HCT116 (cell line): ENCODE measurements at regions not wholly inside any gene's neighbourhood (a gene's known extent, or its start where the extent isn't known, plus 50 kb on each side); places are given as distances from the start of the nearest gene placed in this dataset.

Source experiments
- ATAC-seq: fragments of 200-7000 bp; cut with Tn5 transposase; 2 replicates; pipeline ENCODE4 v1.9.1; 2020; ENCODE audit warnings: mild to moderate bottlenecking, moderate library complexity
- BruUV-seq: library from RNA; stranded (reverse); fragments of 400-500 nt; replicated peaks from 2 replicates; lab custom pipeline; 2021; lab: Mats Ljungman, UMichigan
- CTCF ChIA-PET: fragments of 300-600 bp; sonication (Branson Sonifier 250); formaldehyde crosslinking; loops from one replicate; lab custom pipeline; 2021; ENCODE audit warnings: antibody characterized with exemption; lab: Charles Lee
- POLR2A ChIA-PET: fragments of 300-600, 350-600 bp; sonication (Branson Sonifier 250); formaldehyde crosslinking; loops from one replicate; lab custom pipeline; 2021; ENCODE audit warnings: antibody characterized with exemption; lab: Charles Lee
- RAD21 ChIA-PET, 2 experiments: fragments of 300-600 bp; sonication (Branson Sonifier 250); formaldehyde crosslinking; loops; one replicate each; lab custom pipeline; 2023; ENCODE audit warnings: low total read pairs in 2 of 2; ENCODE audit not compliant: uncharacterized antibody in 2 of 2, unreplicated experiment in 2 of 2, low non-redundant PET in 1 of 2; lab: Charles Lee
- DNase-seq: peaks from one replicate; pipeline ENCODE4 v3.0.0-alpha.2; 2010; ENCODE audit warnings: low read depth, low spot score
- H2AFZ ChIP-seq: fragments of 200-600 bp; shearing (Covaris generic), sonication (generic); 2 replicates; pipeline ENCODE4 v1.6.1; 2017; ENCODE audit warnings: low read depth, mixed run types, mixed read lengths, antibody characterized with exemption, low read length; ENCODE audit not compliant: poor library complexity, severe bottlenecking
- H3K27ac ChIP-seq: 2 replicates; pipeline ENCODE4 v1.5.1; 2012; ENCODE audit warnings: low read depth, low read length
- H3K27me3 ChIP-seq: fragments of 200-600 bp; sonication (generic); 2 replicates; pipeline ENCODE4 v1.6.1; 2016; ENCODE audit warnings: mixed run types, low read length, mixed read lengths; ENCODE audit not compliant: insufficient read depth
- H3K36me3 ChIP-seq, 2 experiments: fragments of 200-500 bp in 1 of 2; fragments of 200-600 bp in 1 of 2; sonication (Bioruptor generic) in 1 of 2; sonication (generic) in 1 of 2; 2 replicates each; pipeline versions ENCODE4 v1.5.1 to v1.6.1; 2014 to 2016; ENCODE audit warnings: low read length in 2 of 2, inconsistent platforms in 1 of 2, mixed read lengths in 1 of 2, mixed run types in 1 of 2; ENCODE audit not compliant: insufficient read depth in 2 of 2, control insufficient read depth in 1 of 2
- H3K4me1 ChIP-seq, 2 experiments: fragments of 200-600 bp in 1 of 2; sonication (generic) in 1 of 2; 2 replicates each; pipeline versions ENCODE4 v1.5.1 to v1.6.1; 2012 to 2017; ENCODE audit warnings: low read length in 2 of 2, inconsistent platforms in 1 of 2, mild to moderate bottlenecking in 1 of 2, mixed read lengths in 1 of 2, mixed run types in 1 of 2, moderate library complexity in 1 of 2; ENCODE audit not compliant: insufficient read depth in 2 of 2, control insufficient read depth in 1 of 2
- H3K4me2 ChIP-seq: fragments of 200-600 bp; sonication (generic); 2 replicates; pipeline ENCODE4 v1.6.1; 2017; ENCODE audit warnings: mixed run types, low read length, mixed read lengths
- H3K4me3 ChIP-seq, 2 experiments: fragments of 200-600 bp in 1 of 2; sonication (generic) in 1 of 2; replicated peaks in 1 of 2; 2 replicates each; pipeline ENCODE4 v1.5.1; 2011 to 2016; ENCODE audit warnings: low read length in 2 of 2, control low read depth in 1 of 2, low read depth in 1 of 2, mild to moderate bottlenecking in 1 of 2, mixed read lengths in 1 of 2, mixed run types in 1 of 2
- H3K79me2 ChIP-seq: fragments of 200-600 bp; sonication (generic); 2 replicates; pipeline ENCODE4 v1.6.1; 2017; ENCODE audit warnings: mild to moderate bottlenecking, mixed run types, low read length, moderate library complexity, mixed read lengths; ENCODE audit not compliant: insufficient read depth
- H3K9ac ChIP-seq: fragments of 200-600 bp; sonication (generic); 2 replicates; pipeline ENCODE4 v1.6.1; 2016; ENCODE audit warnings: low read length, mixed read lengths
- H3K9me2 ChIP-seq: fragments of 200-600 bp; sonication (generic), shearing (Covaris generic); 2 replicates; pipeline ENCODE4 v1.6.1; 2017; ENCODE audit warnings: mixed run types, mild to moderate bottlenecking, moderate library complexity; ENCODE audit not compliant: insufficient read depth
- H3K9me3 ChIP-seq, 2 experiments: fragments of 200-500 bp in 1 of 2; fragments of 200-600 bp in 1 of 2; sonication (Bioruptor generic) in 1 of 2; sonication (generic) in 1 of 2; 2 replicates each; pipeline ENCODE4 v1.6.1; 2014 to 2017; ENCODE audit warnings: low read length in 2 of 2, mixed read lengths in 2 of 2, inconsistent platforms in 1 of 2, low read depth in 1 of 2, mild to moderate bottlenecking in 1 of 2, mixed run types in 1 of 2, moderate library complexity in 1 of 2; ENCODE audit not compliant: control insufficient read depth in 1 of 2, insufficient read depth in 1 of 2
- H4K20me1 ChIP-seq: fragments of 200-600 bp; sonication (generic), shearing (Covaris generic); 2 replicates; pipeline ENCODE4 v1.6.1; 2017; ENCODE audit warnings: mixed run types, mild to moderate bottlenecking, moderate library complexity; ENCODE audit not compliant: insufficient read depth
- ATF3 ChIP-seq: IDR thresholded peaks from 2 replicates; pipeline ENCODE4 v1.6.1; 2012
- EGR1 ChIP-seq: IDR thresholded peaks from 2 replicates; pipeline ENCODE4 v1.6.1; 2012; ENCODE audit warnings: low read depth
- ELF1 ChIP-seq: IDR thresholded peaks from 2 replicates; pipeline ENCODE4 v1.6.1; 2012; ENCODE audit warnings: low read depth, borderline replicate concordance
- EZH2 ChIP-seq: fragments of 200-600 bp; sonication (generic); IDR thresholded peaks from 2 replicates; pipeline ENCODE4 v1.6.1; 2017; ENCODE audit warnings: antibody characterized with exemption, mixed run types
- JUND ChIP-seq: IDR thresholded peaks from 2 replicates; pipeline ENCODE4 v1.6.1; 2012
- MAX ChIP-seq: IDR thresholded peaks from 2 replicates; pipeline ENCODE4 v1.6.1; 2012
- POLR2A ChIP-seq: IDR thresholded peaks from 2 replicates; pipeline ENCODE4 v1.7.0; 2011; ENCODE audit warnings: borderline replicate concordance; ENCODE audit not compliant: insufficient read depth, insufficient read length; ENCODE audit errors: extremely low read depth
- POLR2AphosphoS5 ChIP-seq: IDR thresholded peaks from 2 replicates; pipeline ENCODE4 v1.6.1; 2011; ENCODE audit warnings: mild to moderate bottlenecking, low read depth, low read length, moderate library complexity
- RAD21 ChIP-seq: IDR thresholded peaks from 2 replicates; pipeline ENCODE4 v1.6.1; 2012; ENCODE audit warnings: low read depth, mild to moderate bottlenecking
- REST ChIP-seq: IDR thresholded peaks from 2 replicates; pipeline ENCODE4 v1.6.1; 2012; ENCODE audit warnings: low read depth
- SIN3A ChIP-seq: IDR thresholded peaks from 2 replicates; pipeline ENCODE4 v1.6.1; 2012; ENCODE audit warnings: low read depth
- SP1 ChIP-seq: IDR thresholded peaks from 2 replicates; pipeline ENCODE4 v1.6.1; 2012; ENCODE audit warnings: low read depth
- SRF ChIP-seq: IDR thresholded peaks from 2 replicates; pipeline ENCODE4 v1.6.1; 2012; ENCODE audit warnings: low read depth
- TCF7L2 ChIP-seq: IDR thresholded peaks from 2 replicates; pipeline ENCODE4 v1.7.0; 2011; ENCODE audit warnings: borderline replicate concordance, inconsistent platforms; ENCODE audit not compliant: insufficient read depth, insufficient read length; ENCODE audit errors: extremely low read depth
- ZBTB33 ChIP-seq: IDR thresholded peaks from 2 replicates; pipeline ENCODE4 v1.6.1; 2011; ENCODE audit warnings: mild to moderate bottlenecking, low read length, moderate library complexity; ENCODE audit not compliant: insufficient replicate concordance; ENCODE audit errors: extremely low read depth
- ZFX ChIP-seq: fragments of 450-650 bp; IDR thresholded peaks from 2 replicates; pipeline ENCODE4 v1.6.1; 2017
- intact Hi-C: fragments of 100-400 bp; cut with micrococcal nuclease; formaldehyde crosslinking; loops from 2 replicates; pipeline ENCODE4 v1.10.0; 2022

- ChIA-PET POLR2A (no interaction called here), CTCF (no interaction called here), RAD21 (no interaction called here)
- no TSS peak for BruUV-seq
- Histone ChIP-seq H3K4me3 (no peak overlapping the region), H3K9ac (no peak overlapping the region), H4K20me1 (no peaks in the 10 kb centered on the region), H3K4me2 (no peak overlapping the region), H3K9me2 (no peaks in the 10 kb centered on the region), H3K27me3 (0 out of 2 replicates have a peak, but pooled peaks cover 3% of the 10 kb centered on the region), H3K79me2 (no peaks in the 10 kb centered on the region), H2AFZ (no peak overlapping the region), H3K36me3 (no peaks in the 10 kb centered on the region), H3K27ac (no peak overlapping the region), H3K4me1 (no peaks in the 10 kb centered on the region), H3K9me3 (no peaks in the 10 kb centered on the region)
- TF ChIP-seq EZH2 (no peak), TCF7L2 (no peak), POLR2AphosphoS5 (no peak), SRF (no peak), JUND (no peak), EGR1 (no peak), RAD21 (no peak)
- ATAC-seq (no peak), DNase-seq (no peak)
- intact Hi-C loops, result no loop called here
Measured at GRCh38 chr5:112063191-112063590, 306.2 kb upstream of the NREP start.

GRCh38 chr5:112062181-112062580 lies 305.2 kb upstream of the NREP start:
- CTCF ChIA-PET, result no interaction called here
- BruUV-seq, result no TSS peak
- TF ChIP-seq POLR2A (no peak), EGR1 (no peak), JUND (no peak), ELF1 (no peak), SP1 (no peak), ZFX (no peak), POLR2AphosphoS5 (no peak), REST (no peak), SIN3A (no peak), RAD21 (no peak), ATF3 (no peak), ZBTB33 (no peak), TCF7L2 (no peak), SRF (no peak), MAX (no peak)

More at GRCh38 chr5:112062181-112062580, 305.2 kb upstream of the NREP start:
- Histone ChIP-seq H3K27me3 (0 out of 2 replicates have a peak, but pooled peaks cover 3% of the 10 kb centered on the region), H3K4me1 (no peaks in the 10 kb centered on the region), H3K79me2 (no peaks in the 10 kb centered on the region), H4K20me1 (no peaks in the 10 kb centered on the region), H3K27ac (no peak overlapping the region), H3K4me3 (no peak overlapping the region), H3K9ac (no peak overlapping the region), H3K9me2 (no peaks in the 10 kb centered on the region), H3K4me2 (no peak overlapping the region), H3K36me3 (no peaks in the 10 kb centered on the region), H3K9me3 (no peaks in the 10 kb centered on the region), H2AFZ (no peak overlapping the region)
- intact Hi-C loops, result no loop called here
- ChIA-PET RAD21 (no interaction called here), POLR2A (no interaction called here)
- ATAC-seq (no peak), DNase-seq (no peak)
